ENCODE measurements at regions not wholly inside any gene's neighbourhood (a gene's known extent, or its start where the extent isn't known, plus 50 kb on each side); places are given as distances from the start of the nearest gene placed in this dataset.

DNA sequence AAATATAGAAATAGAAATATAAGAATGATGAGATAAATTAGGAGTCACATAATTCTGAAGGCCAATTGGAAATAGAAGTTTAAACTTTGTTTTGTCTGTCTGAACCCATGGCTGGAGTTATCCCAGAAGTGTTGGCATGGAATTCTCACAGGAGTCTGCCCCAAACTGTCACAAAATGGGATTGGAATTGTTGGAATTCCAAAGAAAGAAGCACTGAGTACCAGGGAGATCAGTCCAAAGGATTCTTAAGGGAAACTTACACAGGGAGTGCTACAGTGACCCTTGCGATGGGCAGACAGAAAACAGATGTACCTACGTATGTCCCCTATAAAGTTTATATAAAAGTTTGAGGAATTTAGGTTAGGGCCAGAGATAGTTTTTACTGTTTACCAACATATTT is 1607.7 kb downstream of the ARAP2 start:
- TF ChIP-seq TCF7L2 (IDR thresholded peaks at IDR 0.05; ENCODE audit: low read depth, low read length): no peak
- TF ChIP-seq, protein P1, sequence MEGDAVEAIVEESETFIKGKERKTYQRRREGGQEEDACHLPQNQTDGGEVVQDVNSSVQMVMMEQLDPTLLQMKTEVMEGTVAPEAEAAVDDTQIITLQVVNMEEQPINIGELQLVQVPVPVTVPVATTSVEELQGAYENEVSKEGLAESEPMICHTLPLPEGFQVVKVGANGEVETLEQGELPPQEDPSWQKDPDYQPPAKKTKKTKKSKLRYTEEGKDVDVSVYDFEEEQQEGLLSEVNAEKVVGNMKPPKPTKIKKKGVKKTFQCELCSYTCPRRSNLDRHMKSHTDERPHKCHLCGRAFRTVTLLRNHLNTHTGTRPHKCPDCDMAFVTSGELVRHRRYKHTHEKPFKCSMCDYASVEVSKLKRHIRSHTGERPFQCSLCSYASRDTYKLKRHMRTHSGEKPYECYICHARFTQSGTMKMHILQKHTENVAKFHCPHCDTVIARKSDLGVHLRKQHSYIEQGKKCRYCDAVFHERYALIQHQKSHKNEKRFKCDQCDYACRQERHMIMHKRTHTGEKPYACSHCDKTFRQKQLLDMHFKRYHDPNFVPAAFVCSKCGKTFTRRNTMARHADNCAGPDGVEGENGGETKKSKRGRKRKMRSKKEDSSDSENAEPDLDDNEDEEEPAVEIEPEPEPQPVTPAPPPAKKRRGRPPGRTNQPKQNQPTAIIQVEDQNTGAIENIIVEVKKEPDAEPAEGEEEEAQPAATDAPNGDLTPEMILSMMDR (IDR thresholded peaks at IDR 0.05): no peak
- no peak for TF ChIP-seq POLR2AphosphoS5 (IDR thresholded peaks at IDR 0.05; ENCODE audit: low read depth, low read length)
- TF ChIP-seq, protein P2, sequence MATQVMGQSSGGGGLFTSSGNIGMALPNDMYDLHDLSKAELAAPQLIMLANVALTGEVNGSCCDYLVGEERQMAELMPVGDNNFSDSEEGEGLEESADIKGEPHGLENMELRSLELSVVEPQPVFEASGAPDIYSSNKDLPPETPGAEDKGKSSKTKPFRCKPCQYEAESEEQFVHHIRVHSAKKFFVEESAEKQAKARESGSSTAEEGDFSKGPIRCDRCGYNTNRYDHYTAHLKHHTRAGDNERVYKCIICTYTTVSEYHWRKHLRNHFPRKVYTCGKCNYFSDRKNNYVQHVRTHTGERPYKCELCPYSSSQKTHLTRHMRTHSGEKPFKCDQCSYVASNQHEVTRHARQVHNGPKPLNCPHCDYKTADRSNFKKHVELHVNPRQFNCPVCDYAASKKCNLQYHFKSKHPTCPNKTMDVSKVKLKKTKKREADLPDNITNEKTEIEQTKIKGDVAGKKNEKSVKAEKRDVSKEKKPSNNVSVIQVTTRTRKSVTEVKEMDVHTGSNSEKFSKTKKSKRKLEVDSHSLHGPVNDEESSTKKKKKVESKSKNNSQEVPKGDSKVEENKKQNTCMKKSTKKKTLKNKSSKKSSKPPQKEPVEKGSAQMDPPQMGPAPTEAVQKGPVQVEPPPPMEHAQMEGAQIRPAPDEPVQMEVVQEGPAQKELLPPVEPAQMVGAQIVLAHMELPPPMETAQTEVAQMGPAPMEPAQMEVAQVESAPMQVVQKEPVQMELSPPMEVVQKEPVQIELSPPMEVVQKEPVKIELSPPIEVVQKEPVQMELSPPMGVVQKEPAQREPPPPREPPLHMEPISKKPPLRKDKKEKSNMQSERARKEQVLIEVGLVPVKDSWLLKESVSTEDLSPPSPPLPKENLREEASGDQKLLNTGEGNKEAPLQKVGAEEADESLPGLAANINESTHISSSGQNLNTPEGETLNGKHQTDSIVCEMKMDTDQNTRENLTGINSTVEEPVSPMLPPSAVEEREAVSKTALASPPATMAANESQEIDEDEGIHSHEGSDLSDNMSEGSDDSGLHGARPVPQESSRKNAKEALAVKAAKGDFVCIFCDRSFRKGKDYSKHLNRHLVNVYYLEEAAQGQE (IDR thresholded peaks at IDR 0.05; ENCODE audit: insufficient read depth in 1 of 2, low read depth in 2 of 2, low read length in 1 of 2): no peak
- TF ChIP-seq SIN3A (IDR thresholded peaks at IDR 0.05; ENCODE audit: borderline replicate concordance, insufficient read depth, low read depth, low read length): no peak
- no peak for DNase-seq (ENCODE audit: low read depth, low spot score)
- Histone ChIP-seq H3K27me3 (ENCODE audit: control insufficient read depth, insufficient read depth, low read length) (no peaks in the 10 kb centered on the region), H3K4me1 (ENCODE audit: control insufficient read depth, insufficient read depth, low read length) (no peaks in the 10 kb centered on the region), H3K27ac (ENCODE audit: low read length) (no peak overlapping the region), H3K4me3 (ENCODE audit: low read depth in 2 of 2, low read length in 2 of 2) (no peak overlapping the region), H3K36me3 (ENCODE audit: control insufficient read depth, insufficient read depth, low read length) (no peaks in the 10 kb centered on the region), H3K9me3 (ENCODE audit: control insufficient read depth, insufficient read depth, low read depth, low read length) (no peaks in the 10 kb centered on the region)
- no peak for ATAC-seq
- in situ Hi-C loops (cut with HindIII; ENCODE audit: low pct_unique_long_range_greater_than_20kb, low sequenced_read_pairs) (no loop called here), intact Hi-C loops (cut with micrococcal nuclease; ENCODE audit: unreplicated experiment) (no loop called here)
- BruUV-seq (replicated peaks): no TSS peak
- CTCF ChIA-PET: no interaction called here
- POLR2A ChIA-PET: no interaction called here

DNA sequence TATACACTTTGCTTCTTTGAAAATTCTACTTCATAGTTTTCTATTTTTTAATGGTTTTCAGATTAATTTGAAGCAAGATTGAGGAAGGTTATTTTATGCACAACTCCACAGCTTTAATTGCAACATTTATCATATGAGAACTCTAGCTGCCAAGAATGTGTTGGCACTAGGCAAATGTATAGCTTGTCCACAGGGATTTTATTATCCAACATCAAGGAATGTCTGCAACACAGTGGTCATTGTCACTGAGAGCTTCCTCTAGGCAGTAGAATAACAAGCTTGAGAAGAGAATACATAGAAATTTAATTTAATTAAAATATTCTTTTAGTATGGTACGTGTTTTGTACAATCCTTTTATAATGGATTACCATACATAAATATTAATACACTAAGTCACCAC is 1600.8 kb downstream of the ARAP2 start:
- ChIA-PET POLR2A (no interaction called here), CTCF (no interaction called here)
- H3K27me3 ChIP-seq (ENCODE audit: control insufficient read depth, insufficient read depth, low read length): no peaks in the 10 kb centered on the region
- H3K27ac ChIP-seq (ENCODE audit: low read length): no peak overlapping the region
- in situ Hi-C loops (cut with HindIII; ENCODE audit: low pct_unique_long_range_greater_than_20kb, low sequenced_read_pairs) (no loop called here), intact Hi-C loops (cut with micrococcal nuclease; ENCODE audit: unreplicated experiment) (no loop called here)
- H3K4me1 ChIP-seq (ENCODE audit: control insufficient read depth, insufficient read depth, low read length): no peaks in the 10 kb centered on the region
- no peaks in the 10 kb centered on the region for H3K9me3 ChIP-seq (ENCODE audit: control insufficient read depth, insufficient read depth, low read depth, low read length)
- TF ChIP-seq TCF7L2 (IDR thresholded peaks at IDR 0.05; ENCODE audit: low read depth, low read length): no peak
- TF ChIP-seq SIN3A (IDR thresholded peaks at IDR 0.05; ENCODE audit: borderline replicate concordance, insufficient read depth, low read depth, low read length): no peak
- TF ChIP-seq, protein P1 (IDR thresholded peaks at IDR 0.05): no peak
- TF ChIP-seq, protein P2 (IDR thresholded peaks at IDR 0.05; ENCODE audit: insufficient read depth in 1 of 2, low read depth in 2 of 2, low read length in 1 of 2): no peak
- TF ChIP-seq POLR2AphosphoS5 (IDR thresholded peaks at IDR 0.05; ENCODE audit: low read depth, low read length): no peak
- DNase-seq (ENCODE audit: low read depth, low spot score) (no peak), ATAC-seq (no peak)
- no peaks in the 10 kb centered on the region for H3K36me3 ChIP-seq (ENCODE audit: control insufficient read depth, insufficient read depth, low read length)
- no peak overlapping the region for H3K4me3 ChIP-seq (ENCODE audit: low read depth in 2 of 2, low read length in 2 of 2)
- no TSS peak for BruUV-seq (replicated peaks)

Measured in Panc1 (cell line).